GM18519 (cell line): ENCODE measurements at regions not wholly inside any gene's neighbourhood (a gene's known extent, or its start where the extent isn't known, plus 50 kb on each side); places are given as distances from the start of the nearest gene placed in this dataset.

Experiments used
- ATAC-seq: cut with Tn5 transposase; IDR thresholded peaks from one replicate; pipeline ENCODE4 v1.9.1; 2021; ENCODE audit warnings: mild to moderate bottlenecking, moderate library complexity; ENCODE audit not compliant: unreplicated experiment, low FRiP score

DNA sequence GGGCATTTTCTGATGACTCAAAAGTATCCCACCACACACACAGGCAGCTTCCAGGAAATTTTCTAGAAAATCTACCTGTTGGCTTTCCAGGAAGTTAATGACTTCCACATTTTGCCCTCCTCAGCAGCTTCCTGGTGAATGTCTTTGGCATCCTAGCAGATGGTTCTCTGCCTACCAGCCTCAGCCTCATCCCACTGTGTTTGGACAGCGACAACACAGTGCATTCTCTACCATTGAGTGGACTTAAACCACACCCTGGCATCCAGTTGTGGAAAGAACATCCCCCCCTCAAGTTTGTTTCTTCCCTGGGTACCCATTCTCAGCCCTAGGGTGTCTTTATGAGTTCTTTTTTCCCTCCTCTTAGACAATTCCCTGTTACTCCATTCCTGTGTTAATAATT, 50.8 kb upstream of the GADL1 start:
- ATAC-seq = no peak

DNA sequence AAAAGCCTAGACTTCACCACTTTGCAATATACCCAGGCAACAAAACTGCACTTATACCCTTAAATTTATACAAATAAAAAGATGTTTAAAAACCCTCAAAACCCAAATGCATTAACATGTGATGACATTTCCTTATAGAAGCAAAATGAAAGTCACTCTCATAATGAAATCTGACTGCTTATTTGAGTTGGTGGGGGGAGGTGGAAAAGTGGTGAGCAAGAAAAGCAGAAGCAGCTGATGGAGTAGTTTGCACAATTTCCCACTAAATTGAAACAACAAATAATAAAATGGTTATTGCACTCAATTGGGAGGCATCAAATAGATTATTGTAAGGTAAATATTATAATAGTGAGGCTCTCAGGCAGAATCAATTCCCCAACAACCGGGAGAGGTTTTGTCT, 54.0 kb upstream of the GADL1 start:
- no peak for ATAC-seq

DNA sequence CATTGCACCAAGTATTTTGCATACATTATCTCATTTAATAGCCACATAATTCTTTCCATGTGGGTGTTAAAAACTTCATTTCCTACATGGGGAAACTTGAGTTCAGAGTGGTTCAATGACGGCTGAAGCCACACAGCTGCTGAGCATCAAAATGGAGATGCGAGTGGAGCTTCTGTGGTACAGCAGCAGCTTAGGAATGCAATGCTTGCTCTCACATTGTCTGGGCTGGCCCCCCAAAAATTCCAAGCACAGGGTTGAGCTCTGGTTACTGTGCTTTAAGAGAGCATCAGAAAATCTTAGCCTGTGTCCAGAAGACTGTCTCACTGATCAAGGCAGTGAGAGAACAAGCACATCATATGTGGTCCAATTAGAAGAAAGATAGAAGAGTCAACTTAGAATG, 57.4 kb upstream of the GADL1 start:
- no peak for ATAC-seq

DNA sequence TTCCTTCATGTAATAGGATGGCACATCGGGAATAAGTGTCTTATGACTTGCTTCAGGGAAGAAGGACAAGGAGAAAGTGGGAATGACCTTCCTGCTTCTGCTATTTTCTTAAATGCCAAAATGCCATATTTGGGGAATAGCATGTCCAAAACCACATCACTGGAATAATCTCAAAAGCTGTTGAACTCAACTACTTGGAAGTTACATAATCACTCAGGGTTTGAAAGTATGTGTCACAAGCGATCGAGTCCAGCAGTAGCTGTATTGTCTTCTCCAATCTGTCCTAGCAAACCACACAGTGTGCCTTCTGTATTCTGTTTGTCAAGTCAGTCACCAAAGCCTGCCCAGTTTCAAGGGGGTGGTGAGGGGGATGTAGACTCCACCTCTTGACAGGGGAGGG, 58.3 kb upstream of the GADL1 start:
- no peak for ATAC-seq

DNA sequence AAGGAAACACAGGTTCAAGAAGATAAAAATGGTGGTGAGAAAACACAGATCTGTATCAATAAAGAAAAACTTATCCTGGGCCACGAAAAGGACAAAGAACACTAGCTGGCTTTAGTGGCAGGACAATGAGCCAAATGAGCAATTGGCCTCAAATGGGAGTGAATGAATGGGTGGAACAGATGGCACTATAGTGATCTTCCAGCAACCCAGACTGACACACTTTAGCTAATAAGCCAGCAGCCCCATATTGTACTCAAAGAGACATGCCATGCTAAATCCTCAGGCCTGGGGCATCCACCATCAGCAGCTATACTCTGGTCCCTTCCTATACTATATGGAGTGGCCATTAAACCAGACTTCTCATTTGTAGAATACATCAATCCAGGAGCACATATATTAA, 60.0 kb upstream of the GADL1 start:
- ATAC-seq = no peak

DNA sequence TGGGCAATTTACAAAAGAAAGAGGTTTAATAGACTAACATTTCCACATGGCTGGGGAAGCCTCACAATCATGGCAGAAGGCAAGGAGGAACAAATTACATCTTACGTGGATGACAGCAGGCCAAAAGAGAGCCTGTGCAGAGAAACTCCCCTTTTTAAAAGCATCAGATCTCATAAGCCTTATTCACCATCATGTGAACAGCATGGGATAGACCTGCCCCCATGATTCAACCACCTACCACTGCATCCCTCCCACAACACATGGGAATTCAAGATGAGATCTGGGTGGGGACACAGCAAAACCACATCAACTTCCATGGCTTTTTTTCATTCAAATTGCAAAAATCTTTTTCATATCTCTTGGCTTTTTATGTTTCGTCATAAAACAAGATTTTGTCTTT, 67.6 kb upstream of the GADL1 start:
- ATAC-seq = no peak

DNA sequence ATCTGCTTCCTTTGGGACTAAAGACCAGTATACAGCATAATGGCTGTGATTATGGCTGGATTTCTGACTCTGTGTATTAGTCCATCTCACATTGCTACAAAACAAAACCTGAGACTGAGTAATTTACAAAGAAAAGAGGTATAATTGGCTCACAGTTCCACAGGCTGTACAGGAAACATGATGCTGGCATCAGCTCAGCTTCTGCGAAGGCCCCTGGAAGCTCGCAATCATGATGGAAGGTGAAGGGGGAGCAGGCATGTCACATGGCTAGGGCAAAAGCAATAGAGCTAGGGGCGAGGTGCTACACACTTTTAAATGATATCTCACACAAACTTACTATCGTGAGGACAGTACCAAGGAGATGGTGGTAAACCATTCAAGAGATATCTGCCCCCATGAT, 68.0 kb upstream of the GADL1 start:
- ATAC-seq = no peak

DNA sequence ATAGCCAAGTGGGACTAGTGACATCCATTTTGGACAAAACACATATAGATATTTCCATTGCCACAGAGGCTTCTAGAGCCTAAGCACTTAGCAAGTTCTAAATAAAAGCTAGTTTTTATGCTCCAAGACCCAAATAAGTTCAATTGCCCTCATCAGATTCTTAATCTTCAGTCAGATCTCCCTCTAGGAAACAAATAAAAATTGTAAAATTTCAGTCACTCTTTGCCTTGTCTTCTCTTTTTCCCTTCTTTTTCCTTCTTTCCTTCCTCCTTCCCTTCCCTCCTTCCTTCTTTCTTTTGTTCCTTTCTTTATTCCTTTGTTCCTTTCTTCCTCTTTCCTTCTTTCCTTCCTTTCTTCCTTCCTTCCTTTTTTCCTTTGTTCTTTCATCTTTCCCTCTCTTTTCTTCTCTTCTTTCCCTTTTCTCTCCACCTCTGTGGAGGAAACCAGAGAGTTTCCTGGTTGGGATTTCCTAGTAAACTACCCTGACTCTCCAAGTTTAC, 68.8 kb upstream of the GADL1 start:
- no peak for ATAC-seq

DNA sequence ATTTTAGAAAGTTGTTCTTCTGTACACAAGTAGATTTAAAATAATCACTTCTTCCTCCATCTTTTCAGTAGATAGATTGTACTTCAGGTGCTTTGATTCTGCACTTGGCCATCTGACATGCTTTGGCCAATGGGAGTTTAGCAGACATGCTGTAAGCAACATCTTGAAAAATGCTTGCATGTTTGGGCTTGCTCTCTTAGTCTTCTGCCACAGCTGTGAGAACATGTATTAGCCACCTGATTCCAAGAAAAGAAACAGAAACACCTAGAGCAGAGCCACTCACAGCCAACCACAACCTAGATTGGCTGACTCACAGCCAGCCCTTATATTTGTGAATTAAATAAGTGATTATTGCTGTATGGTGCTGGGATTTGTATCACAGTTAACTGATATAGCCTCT, 70.2 kb upstream of the GADL1 start:
- peak; percentile 98 for ATAC-seq

DNA sequence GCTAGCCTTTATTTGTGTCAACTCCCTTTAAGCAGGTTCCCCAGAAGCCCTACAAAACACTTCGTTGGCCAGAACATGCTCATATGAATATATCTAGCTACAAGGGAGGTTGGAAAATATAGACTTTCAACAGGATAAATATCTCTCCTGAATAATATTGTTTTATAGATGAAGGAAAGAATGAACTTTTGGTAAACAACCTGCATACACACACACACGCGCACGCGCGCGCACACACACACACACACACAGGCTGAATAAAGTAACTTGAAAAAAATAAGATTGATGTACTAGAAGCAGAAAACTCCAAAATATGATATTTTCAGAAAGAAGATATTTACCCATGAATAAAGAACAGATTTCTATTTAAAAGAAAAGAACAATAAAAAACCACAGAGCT, 72.4 kb upstream of the GADL1 start:
- no peak for ATAC-seq

DNA sequence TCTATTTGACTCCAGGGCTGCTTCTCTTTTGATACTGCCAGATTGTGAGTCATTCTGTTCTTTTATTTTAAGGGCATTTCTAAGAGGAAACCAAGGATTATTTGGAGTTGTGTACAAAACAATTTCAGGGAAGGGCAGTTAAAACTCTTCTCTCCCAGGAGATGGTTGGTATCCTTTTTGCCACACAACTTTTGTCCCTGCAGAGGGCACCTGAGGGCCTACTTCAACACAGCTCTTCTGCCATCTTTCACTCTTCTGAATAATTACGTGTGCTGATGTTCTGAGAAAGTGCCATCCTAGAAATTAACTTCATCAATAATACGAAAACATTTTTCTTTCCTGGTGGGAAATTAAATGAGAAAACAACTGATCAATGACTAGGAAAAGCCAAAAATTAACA, 75.7 kb upstream of the GADL1 start:
- no peak for ATAC-seq

DNA sequence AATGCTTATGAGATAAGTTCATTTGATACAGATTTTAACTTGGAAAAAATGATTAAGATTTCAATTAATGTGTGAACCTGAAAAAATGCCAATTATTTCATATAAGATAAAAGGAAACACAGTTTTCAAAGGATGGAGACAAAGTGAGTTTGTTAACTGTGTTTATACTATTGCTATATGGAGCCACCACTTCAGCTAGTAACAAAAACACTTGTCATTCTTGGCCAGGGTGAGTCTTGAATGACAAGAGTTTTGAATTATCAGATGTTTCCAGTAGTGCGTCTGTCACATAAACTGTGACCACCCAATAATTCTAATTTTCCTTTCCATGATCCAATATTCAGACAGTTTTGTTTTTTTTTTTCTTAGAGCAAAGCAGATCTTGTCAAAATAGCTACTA, 78.0 kb upstream of the GADL1 start:
- ATAC-seq = no peak

DNA sequence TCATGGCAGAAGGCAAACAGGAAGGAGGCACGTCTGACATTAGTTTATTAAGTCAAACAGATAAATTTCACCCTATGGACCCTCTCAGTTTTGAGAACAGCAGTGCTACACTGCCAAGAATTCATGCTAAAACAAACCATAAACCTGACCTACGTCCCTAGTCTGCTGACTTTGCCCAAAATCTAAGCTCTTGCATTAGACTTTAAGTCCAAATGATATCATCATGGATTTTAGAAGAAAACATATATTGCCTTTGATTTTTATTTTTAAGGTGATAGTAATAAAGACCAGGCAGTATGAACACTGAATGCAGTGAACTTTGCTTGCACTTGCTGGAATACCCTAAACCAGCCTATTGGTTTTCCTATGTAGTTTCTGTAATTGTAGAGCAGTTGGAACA, 79.6 kb upstream of the GADL1 start:
- no peak for ATAC-seq

DNA sequence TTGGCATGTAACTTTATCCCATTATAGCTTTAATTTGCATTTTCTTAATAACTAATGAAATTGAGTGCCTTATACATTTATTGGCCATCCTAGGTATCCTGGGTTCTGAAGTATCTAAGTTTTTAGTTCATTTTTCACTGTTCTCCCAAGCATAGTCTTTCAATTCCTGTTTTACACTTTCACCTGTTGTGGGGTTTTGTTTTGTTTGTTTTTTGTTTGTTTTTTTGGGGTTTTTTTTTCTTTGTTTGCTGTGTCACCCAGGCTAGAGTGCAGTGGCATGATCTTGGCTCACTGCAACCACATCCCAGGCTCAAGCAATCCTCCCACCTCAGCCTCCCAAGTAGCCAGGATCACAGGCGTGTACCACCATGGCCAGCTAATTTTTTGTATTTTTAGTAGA, 83.1 kb upstream of the GADL1 start:
- ATAC-seq = no peak

DNA sequence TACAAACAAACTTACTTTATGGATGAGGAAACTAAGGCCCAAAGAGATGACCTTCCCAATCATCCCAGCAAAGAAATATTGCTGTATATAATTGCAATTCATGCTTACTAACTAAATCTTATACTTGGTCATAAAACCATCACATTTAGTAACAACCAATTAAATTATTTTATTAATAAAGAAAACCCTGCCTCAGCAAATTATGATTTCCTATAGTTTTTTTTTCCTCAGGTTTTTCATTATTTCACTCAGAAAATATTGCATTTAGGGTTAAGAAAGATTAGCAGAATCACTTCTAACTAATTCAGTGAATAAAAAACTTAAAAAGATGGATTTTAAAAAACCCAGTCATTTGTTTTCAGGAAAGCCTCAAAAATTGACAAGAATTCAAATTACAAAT, 86.5 kb upstream of the GADL1 start:
- no peak for ATAC-seq

DNA sequence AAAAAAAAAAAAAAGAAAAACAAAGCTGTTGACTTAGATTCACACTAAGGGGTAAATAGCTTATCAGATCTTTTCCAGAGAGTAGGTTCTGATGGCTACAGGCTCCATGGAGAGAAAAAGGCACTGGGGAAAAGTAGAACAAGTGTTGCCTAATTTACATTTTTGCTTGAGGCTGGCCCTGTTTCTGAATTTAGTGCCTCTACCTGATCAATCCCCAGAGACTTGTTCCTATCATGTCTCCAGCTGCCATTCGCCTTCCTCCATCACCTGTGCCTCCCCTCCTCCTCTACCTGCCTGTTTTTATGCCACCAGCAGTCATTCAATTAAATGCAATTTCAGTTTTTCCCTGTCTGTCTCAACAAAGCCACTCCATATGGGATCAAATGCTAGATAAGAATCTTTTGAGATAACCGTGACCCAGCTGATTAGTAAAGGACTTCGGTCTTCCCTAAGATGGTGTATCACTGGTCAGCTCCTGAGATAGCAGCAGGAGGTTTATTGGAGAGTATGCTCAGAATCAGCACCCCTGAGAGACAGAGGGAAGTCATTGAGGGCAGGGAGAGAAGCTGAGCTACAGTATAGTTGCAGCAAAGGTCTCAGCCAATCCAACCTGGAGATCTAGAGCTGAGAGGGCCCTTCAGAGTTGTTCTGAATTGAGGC, 88.1 kb upstream of the GADL1 start:
- ATAC-seq = no peak

DNA sequence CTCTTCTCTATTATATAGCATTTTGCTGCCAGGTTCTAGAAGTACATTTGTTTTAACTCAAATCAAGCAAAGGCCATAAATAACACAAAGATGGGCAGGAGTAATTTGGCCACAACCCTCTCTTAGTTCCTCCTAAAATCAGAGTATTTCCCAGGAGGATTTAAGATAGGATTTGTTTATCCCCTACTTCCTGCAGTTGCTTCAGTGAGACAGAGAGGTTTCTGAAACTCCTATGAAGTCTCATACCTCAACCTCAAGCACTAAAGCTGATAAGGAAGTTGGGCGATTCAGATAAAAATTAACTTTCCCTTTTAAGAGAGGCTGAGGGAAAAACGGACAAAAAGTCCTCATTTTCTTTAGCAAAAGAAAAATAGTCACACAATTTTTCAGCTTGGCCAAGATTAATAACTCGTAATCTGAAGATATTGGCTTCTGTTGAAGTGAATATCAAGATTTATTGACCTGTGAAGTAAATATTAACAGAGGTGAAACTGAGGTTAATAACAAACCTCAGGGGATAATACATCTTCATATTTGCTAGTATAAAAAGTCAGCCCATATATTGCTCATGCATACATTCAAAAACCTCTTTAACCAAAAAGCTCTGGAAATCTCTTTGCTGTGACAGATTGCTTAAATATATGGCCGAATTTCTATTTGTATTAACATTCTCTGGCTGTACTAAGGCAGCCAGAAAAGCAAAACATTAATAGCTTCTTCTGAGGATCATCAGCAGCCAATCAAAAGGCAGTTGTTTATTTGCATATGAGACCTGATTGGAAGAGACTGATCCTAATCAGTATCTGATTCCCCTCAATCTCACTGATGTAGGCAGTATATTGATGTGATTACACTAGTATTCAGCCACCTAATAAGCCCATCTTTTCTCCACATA, 90.6 kb upstream of the GADL1 start:
- ATAC-seq = no peak

DNA sequence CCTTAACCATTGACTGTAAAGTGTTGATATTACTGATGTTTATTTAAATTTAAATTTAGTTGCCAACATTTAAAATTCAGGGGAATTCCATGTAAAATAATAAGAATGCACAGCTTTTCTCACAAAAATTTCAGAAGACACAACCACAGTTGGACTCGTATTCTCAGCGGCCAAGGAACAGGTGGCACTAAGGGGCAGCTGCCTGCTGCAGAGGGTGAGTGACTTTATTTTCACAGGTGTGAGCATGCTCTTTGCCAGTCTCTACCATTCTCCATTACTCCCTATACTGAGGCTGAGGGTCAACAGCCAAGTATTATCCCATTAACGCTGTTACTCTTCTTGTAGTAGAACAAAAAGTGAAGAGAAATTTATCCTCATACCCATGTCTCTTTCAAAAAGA, 92.1 kb upstream of the GADL1 start:
- no peak for ATAC-seq

DNA sequence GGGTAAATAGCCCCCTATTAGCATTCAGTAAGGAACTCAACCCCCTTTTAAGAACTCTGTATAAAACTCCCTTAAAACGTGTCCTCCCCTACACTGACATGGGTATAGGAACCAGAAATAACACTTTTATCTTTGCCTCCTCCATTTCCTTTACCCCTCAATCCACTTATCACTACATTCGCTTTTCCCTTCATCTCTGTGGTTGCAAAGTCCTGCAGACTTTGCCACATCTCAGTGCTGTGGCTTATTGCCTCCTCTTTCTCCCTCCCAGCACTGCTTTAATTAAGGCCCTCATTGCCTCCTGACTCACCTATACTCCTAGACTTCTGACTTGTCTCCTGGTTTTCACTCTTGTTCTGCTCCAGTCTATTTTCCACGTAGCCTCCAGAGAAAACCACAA, 94.3 kb upstream of the GADL1 start:
- ATAC-seq = no peak

DNA sequence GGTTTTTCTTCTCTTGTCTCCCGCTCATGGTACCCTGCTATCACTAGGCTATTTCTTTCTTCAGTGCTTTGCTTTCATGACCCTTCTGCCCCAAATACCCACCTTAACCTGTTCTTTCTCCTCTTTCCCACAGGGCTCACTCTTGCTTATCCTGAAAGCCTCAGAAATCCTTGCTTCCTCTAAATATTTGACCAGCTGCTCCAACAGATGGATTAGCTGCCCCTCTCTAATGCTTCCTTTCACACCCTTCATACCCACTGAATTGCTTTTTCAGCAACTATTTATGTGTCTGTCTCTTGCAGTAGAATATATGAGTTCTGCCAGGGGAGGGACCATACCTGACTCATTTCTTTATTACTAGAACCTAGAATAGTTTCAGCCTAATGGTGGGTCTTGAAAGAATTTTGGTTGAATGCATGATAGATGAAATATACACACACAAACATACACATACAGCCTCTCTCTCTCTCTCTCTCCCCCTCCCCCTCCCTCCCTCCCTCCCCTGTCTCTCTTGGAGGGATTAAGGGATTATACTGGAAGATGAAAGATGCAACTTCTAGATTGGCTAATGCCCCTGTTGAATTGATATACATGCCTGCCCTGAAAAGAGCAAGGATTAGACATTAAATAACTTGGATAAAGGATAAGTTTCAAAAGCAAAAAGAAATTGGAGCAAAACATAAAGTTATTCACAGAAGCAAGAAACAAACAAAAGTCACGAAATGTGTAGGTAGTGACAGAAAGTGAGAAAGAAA, 95.0 kb upstream of the GADL1 start:
- ATAC-seq = no peak

DNA sequence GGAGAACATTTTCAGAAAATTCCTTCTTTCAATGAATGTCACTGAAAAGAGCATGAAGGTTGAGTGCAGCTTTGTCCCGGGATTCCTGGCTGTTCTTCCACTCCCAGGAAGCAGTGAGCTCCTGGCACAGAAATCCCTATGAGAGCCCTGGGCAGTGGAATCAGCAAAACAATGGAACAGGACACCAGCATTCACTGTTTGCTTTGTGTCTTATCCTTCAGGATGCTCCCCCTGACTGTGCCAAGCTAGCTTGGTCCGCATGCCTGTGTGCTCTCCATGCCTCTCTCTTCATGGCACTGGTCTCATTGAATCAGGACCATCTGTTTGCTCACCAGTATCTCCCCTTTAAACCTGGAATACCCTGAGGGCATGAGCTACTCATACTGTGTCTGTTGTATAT, 102.0 kb upstream of the GADL1 start:
- ATAC-seq = no peak
